NCI-H1417 treated with DMSO at 0.1 percent for 48 hours (cell line): ENCODE measurements at regions not wholly inside any gene's neighbourhood (a gene's known extent, or its start where the extent isn't known, plus 50 kb on each side); places are given as distances from the start of the nearest gene placed in this dataset.

Experiments used
- DNase-seq: peaks from one replicate; lab custom pipeline; 2025; lab: John Stamatoyannopoulos, UW

- no peak for DNase-seq
Measured at GRCh38 chr3:178446059-178446458, 90.2 kb upstream of the KCNMB2 start.

- DNase-seq, result no peak
Measured at GRCh38 chr3:178450476-178450875, 85.8 kb upstream of the KCNMB2 start.

GRCh38 chr3:178451799-178452198, 84.4 kb upstream of the KCNMB2 start:
- DNase-seq, result no peak

- DNase-seq, result no peak
Measured at GRCh38 chr3:178454726-178455125, 81.5 kb upstream of the KCNMB2 start.

GRCh38 chr3:178455226-178455625, 81.0 kb upstream of the KCNMB2 start:
- no peak for DNase-seq

- DNase-seq, result no peak
Measured at GRCh38 chr3:178455946-178456345, 80.3 kb upstream of the KCNMB2 start.

- no peak for DNase-seq
Measured at GRCh38 chr3:178456621-178457285, 79.5 kb upstream of the KCNMB2 start.

- no peak for DNase-seq
Measured at GRCh38 chr3:178457511-178457910, 78.7 kb upstream of the KCNMB2 start.

GRCh38 chr3:178458313-178459037, 77.8 kb upstream of the KCNMB2 start:
- DNase-seq, result no peak

- no peak for DNase-seq
Measured at GRCh38 chr3:178459038-178459410, 77.2 kb upstream of the KCNMB2 start.

GRCh38 chr3:178465260-178466180, 70.7 kb upstream of the KCNMB2 start:
- no peak for DNase-seq

GRCh38 chr3:178472941-178473340, 63.3 kb upstream of the KCNMB2 start:
- DNase-seq, result no peak

- no peak for DNase-seq
Measured at GRCh38 chr3:178474526-178474925, 61.7 kb upstream of the KCNMB2 start.

GRCh38 chr3:178475062-178475461, 61.2 kb upstream of the KCNMB2 start:
- no peak for DNase-seq

GRCh38 chr3:178476886-178477285, 59.4 kb upstream of the KCNMB2 start:
- DNase-seq, result no peak

- DNase-seq, result no peak
Measured at GRCh38 chr3:178479446-178479845, 56.8 kb upstream of the KCNMB2 start.

GRCh38 chr3:178479860-178480259, 56.4 kb upstream of the KCNMB2 start:
- no peak for DNase-seq

GRCh38 chr3:178480274-178480673, 56.0 kb upstream of the KCNMB2 start:
- DNase-seq, result no peak

GRCh38 chr3:178480795-178481194, 55.4 kb upstream of the KCNMB2 start:
- DNase-seq, result no peak

- no peak for DNase-seq
Measured at GRCh38 chr3:178482981-178483380, 53.3 kb upstream of the KCNMB2 start.

GRCh38 chr3:178483704-178484103, 52.5 kb upstream of the KCNMB2 start:
- no peak for DNase-seq

- no peak for DNase-seq
Measured at GRCh38 chr3:178485756-178486155, 50.5 kb upstream of the KCNMB2 start.
